ENCODE measurements at regions not wholly inside any gene's neighbourhood (a gene's known extent, or its start where the extent isn't known, plus 50 kb on each side); places are given as distances from the start of the nearest gene placed in this dataset.

GRCh38 chr11:128103278-128103873 lies 484.0 kb downstream of the ETS1 start:
- TF ChIP-seq CTCF (conservative IDR thresholded peaks at IDR 0.05; ENCODE audit: low read length) = no peak
- no peak for TF ChIP-seq EZH2phosphoT487 (IDR thresholded peaks at IDR 0.05; ENCODE audit: borderline replicate concordance)
